ENCODE measurements at regions not wholly inside any gene's neighbourhood (a gene's known extent, or its start where the extent isn't known, plus 50 kb on each side); places are given as distances from the start of the nearest gene placed in this dataset.

DNA sequence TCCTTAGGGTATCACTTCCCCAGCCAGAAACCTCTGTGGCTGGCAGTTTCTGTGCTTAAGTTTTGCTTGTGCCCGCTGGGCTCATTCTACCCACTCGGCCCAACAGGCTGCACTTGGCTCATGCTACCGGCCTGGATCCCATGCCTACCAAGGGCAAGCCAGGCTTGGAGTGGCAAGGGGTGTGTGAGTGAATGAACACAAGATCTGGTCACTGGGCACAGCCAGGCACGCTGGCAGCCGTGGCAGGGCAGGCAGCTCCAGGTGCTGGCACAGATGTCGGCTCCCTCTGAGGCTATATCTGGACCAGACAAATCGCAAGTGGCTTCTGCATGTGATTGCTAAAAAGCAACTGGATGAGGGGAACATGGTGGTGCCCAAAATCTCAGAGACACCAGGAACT lies 740.5 kb upstream of the B3GALT2 start:
- Histone ChIP-seq H3K4me1 (ENCODE audit: control insufficient read depth in 1 of 2, insufficient read depth in 2 of 2, low read length in 2 of 2) (no peaks in the 10 kb centered on the region), H3K27me3 (ENCODE audit: insufficient read depth, low read length) (no peaks in the 10 kb centered on the region), H4K20me1 (ENCODE audit: insufficient read depth) (no peaks in the 10 kb centered on the region), H3K9ac (ENCODE audit: low read length) (no peak overlapping the region), H3K9me3 (ENCODE audit: control insufficient read depth in 1 of 2, insufficient read depth in 1 of 2, low read depth in 1 of 2, low read length in 2 of 2) (peaks cover 0 to 9% of the 10 kb centered on the region in 2 experiments; a peak in 1 of 4 replicates), H3K36me3 (ENCODE audit: control insufficient read depth in 1 of 2, insufficient read depth in 2 of 2, low read length in 2 of 2) (no peaks in the 10 kb centered on the region), H3K4me3 (replicated peaks in 1 of 2; ENCODE audit: low read depth in 1 of 2, low read length in 2 of 2) (no peak overlapping the region), H2AFZ (ENCODE audit: low read depth, low read length, poor library complexity, severe bottlenecking) (no peak overlapping the region), H3K79me2 (ENCODE audit: insufficient read depth, low read length) (no peaks in the 10 kb centered on the region), H3K9me2 (ENCODE audit: insufficient read depth) (no peaks in the 10 kb centered on the region), H3K27ac (ENCODE audit: low read depth, low read length) (no peak overlapping the region), H3K4me2 (ENCODE audit: low read length) (no peak overlapping the region)
- no TSS peak for BruUV-seq (replicated peaks)
- POLR2A ChIA-PET, result no interaction called here
- TF ChIP-seq TCF7L2 (IDR thresholded peaks at IDR 0.05; ENCODE audit: borderline replicate concordance, extremely low read depth, insufficient read depth, insufficient read length) (no peak), FOSL1 (IDR thresholded peaks at IDR 0.05; ENCODE audit: low read depth) (no peak), SIN3A (IDR thresholded peaks at IDR 0.05; ENCODE audit: low read depth) (no peak), CBX3 (IDR thresholded peaks at IDR 0.05; ENCODE audit: low read depth) (no peak), EZH2phosphoT487 (IDR thresholded peaks at IDR 0.05; ENCODE audit: borderline replicate concordance) (no peak), CEBPB (IDR thresholded peaks at IDR 0.05; ENCODE audit: low read depth) (no peak), YY1 (IDR thresholded peaks at IDR 0.05; ENCODE audit: extremely low read depth, insufficient replicate concordance, low read depth, low read length) (no peak), ZFX (IDR thresholded peaks at IDR 0.05) (no peak), EGR1 (IDR thresholded peaks at IDR 0.05; ENCODE audit: low read depth) (no peak), EZH2 (IDR thresholded peaks at IDR 0.05) (no peak), ELF1 (IDR thresholded peaks at IDR 0.05; ENCODE audit: borderline replicate concordance, low read depth) (no peak), POLR2A (IDR thresholded peaks at IDR 0.05; ENCODE audit: borderline replicate concordance, extremely low read depth, insufficient read depth, insufficient read length) (no peak), ZNF274 (IDR thresholded peaks at IDR 0.05; ENCODE audit: low read depth, low read length) (no peak)
- TF ChIP-seq, protein P1, sequence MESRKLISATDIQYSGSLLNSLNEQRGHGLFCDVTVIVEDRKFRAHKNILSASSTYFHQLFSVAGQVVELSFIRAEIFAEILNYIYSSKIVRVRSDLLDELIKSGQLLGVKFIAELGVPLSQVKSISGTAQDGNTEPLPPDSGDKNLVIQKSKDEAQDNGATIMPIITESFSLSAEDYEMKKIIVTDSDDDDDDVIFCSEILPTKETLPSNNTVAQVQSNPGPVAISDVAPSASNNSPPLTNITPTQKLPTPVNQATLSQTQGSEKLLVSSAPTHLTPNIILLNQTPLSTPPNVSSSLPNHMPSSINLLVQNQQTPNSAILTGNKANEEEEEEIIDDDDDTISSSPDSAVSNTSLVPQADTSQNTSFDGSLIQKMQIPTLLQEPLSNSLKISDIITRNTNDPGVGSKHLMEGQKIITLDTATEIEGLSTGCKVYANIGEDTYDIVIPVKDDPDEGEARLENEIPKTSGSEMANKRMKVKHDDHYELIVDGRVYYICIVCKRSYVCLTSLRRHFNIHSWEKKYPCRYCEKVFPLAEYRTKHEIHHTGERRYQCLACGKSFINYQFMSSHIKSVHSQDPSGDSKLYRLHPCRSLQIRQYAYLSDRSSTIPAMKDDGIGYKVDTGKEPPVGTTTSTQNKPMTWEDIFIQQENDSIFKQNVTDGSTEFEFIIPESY (IDR thresholded peaks at IDR 0.05; ENCODE audit: extremely low read depth, insufficient replicate concordance, low read length), result no peak
- TF ChIP-seq, protein P2, sequence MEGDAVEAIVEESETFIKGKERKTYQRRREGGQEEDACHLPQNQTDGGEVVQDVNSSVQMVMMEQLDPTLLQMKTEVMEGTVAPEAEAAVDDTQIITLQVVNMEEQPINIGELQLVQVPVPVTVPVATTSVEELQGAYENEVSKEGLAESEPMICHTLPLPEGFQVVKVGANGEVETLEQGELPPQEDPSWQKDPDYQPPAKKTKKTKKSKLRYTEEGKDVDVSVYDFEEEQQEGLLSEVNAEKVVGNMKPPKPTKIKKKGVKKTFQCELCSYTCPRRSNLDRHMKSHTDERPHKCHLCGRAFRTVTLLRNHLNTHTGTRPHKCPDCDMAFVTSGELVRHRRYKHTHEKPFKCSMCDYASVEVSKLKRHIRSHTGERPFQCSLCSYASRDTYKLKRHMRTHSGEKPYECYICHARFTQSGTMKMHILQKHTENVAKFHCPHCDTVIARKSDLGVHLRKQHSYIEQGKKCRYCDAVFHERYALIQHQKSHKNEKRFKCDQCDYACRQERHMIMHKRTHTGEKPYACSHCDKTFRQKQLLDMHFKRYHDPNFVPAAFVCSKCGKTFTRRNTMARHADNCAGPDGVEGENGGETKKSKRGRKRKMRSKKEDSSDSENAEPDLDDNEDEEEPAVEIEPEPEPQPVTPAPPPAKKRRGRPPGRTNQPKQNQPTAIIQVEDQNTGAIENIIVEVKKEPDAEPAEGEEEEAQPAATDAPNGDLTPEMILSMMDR (IDR thresholded peaks at IDR 0.05 in 2 of 3, conservative IDR thresholded peaks at IDR 0.05 in 1 of 3; ENCODE audit: borderline replicate concordance in 1 of 3, insufficient read depth in 1 of 3, low read depth in 2 of 3, low read length in 2 of 3), result no peak
- TF ChIP-seq, protein P3, sequence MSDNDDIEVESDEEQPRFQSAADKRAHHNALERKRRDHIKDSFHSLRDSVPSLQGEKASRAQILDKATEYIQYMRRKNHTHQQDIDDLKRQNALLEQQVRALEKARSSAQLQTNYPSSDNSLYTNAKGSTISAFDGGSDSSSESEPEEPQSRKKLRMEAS (IDR thresholded peaks at IDR 0.05), result no peak
- TF ChIP-seq, protein P4, sequence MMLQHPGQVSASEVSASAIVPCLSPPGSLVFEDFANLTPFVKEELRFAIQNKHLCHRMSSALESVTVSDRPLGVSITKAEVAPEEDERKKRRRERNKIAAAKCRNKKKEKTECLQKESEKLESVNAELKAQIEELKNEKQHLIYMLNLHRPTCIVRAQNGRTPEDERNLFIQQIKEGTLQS (IDR thresholded peaks at IDR 0.05), result no peak
- TF ChIP-seq, protein P5, sequence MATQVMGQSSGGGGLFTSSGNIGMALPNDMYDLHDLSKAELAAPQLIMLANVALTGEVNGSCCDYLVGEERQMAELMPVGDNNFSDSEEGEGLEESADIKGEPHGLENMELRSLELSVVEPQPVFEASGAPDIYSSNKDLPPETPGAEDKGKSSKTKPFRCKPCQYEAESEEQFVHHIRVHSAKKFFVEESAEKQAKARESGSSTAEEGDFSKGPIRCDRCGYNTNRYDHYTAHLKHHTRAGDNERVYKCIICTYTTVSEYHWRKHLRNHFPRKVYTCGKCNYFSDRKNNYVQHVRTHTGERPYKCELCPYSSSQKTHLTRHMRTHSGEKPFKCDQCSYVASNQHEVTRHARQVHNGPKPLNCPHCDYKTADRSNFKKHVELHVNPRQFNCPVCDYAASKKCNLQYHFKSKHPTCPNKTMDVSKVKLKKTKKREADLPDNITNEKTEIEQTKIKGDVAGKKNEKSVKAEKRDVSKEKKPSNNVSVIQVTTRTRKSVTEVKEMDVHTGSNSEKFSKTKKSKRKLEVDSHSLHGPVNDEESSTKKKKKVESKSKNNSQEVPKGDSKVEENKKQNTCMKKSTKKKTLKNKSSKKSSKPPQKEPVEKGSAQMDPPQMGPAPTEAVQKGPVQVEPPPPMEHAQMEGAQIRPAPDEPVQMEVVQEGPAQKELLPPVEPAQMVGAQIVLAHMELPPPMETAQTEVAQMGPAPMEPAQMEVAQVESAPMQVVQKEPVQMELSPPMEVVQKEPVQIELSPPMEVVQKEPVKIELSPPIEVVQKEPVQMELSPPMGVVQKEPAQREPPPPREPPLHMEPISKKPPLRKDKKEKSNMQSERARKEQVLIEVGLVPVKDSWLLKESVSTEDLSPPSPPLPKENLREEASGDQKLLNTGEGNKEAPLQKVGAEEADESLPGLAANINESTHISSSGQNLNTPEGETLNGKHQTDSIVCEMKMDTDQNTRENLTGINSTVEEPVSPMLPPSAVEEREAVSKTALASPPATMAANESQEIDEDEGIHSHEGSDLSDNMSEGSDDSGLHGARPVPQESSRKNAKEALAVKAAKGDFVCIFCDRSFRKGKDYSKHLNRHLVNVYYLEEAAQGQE (IDR thresholded peaks at IDR 0.05; ENCODE audit: low read depth), result no peak
- CTCF ChIA-PET, result no interaction called here
- DNase-seq (ENCODE audit: low read depth, low spot score), result no peak
- intact Hi-C loops (cut with micrococcal nuclease), result no loop called here
- RAD21 ChIA-PET (ENCODE audit: low non-redundant PET in 1 of 2, low total read pairs in 2 of 2, uncharacterized antibody in 2 of 2, unreplicated experiment in 2 of 2), result no interaction called here
- no peak for ATAC-seq

Data from HCT116 (cell line).